ENCODE measurements at regions not wholly inside any gene's neighbourhood (a gene's known extent, or its start where the extent isn't known, plus 50 kb on each side); places are given as distances from the start of the nearest gene placed in this dataset.
"Not testable (repeated sequence)": the region's sequence is repeated elsewhere in the genome, so short reads cannot be mapped to it uniquely, and the experiment has no call there.

GRCh38 chr17:71503710-71504465 lies 616.9 kb upstream of the SOX9 start:
- no peak for DNase-seq (ENCODE audit: low read depth)
- TF ChIP-seq CTCF (IDR thresholded peaks at IDR 0.05; ENCODE audit: control insufficient read depth, extremely low read depth, insufficient read depth) = no peak
- H3K4me3 ChIP-seq (ENCODE audit: low read depth, low read length) = no peak overlapping the region

DNA sequence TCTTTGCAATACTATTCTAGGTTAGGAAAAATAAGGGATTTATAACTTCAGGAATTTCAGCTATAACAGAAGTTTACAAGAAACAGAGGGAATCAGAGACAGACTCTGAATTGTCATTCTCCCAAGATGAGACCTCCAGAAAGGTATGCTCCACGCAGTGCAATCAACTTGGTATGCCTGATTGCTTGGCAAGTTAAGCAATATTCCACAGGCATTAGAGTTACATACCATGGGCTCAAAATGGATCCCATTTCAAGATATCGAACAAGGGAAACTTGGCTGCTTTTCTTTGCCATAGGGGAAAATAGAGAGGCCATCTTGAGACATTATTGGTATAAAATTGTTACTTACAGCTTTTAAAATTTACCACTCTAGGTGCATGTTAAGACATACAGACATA lies 615.6 kb upstream of the SOX9 start:
- no peak for TF ChIP-seq CTCF (IDR thresholded peaks at IDR 0.05; ENCODE audit: control insufficient read depth, extremely low read depth, insufficient read depth)
- H3K4me3 ChIP-seq (ENCODE audit: low read depth, low read length) = no peak overlapping the region
- no peak for DNase-seq (ENCODE audit: low read depth)

- DNase-seq (ENCODE audit: low read depth) = no peak
- TF ChIP-seq CTCF (IDR thresholded peaks at IDR 0.05; ENCODE audit: control insufficient read depth, extremely low read depth, insufficient read depth) = no peak
- no peak overlapping the region for H3K4me3 ChIP-seq (ENCODE audit: low read depth, low read length)
Observed at GRCh38 chr17:71505981-71506380, 614.8 kb upstream of the SOX9 start.

DNA sequence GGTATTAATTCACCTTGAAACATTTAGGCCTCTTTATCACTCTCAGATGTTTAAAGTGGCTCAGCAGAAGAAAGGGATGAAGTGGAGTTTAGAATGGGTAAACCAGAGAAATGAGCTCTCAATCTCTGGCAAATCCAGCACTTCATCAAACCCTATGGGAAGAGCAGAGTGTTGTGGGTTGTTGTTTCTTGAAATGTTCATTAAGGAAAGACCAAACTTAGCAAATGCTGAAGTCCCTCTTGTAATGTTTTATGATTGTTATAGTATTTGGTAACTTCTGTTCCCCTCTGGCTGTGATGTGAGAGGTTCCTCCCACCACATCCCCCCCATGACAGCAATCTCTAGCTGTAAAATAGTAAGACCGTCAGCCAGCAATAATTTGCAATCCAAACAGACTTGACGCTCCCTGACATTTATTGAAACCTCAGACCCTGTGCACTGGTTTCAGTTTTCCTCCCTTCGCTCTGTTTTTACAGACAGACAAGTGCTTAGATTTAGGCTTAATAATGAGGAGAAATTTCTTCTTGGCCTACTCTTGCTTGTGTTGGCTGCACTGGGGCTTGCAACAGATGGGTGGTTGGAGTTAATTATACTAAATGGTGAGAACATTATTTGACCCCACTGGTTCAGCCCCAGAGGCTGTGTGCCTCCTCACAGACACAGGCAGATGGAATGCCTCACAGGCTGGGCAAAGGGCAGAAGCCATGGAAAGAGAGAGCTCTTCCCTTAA lies 609.4 kb upstream of the SOX9 start:
- TF ChIP-seq CTCF (IDR thresholded peaks at IDR 0.05; ENCODE audit: control insufficient read depth, extremely low read depth, insufficient read depth) = no peak
- no peak overlapping the region for H3K4me3 ChIP-seq (ENCODE audit: low read depth, low read length)
- no peak for DNase-seq (ENCODE audit: low read depth)

GRCh38 chr17:71513725-71514124 lies 607.1 kb upstream of the SOX9 start:
- H3K4me3 ChIP-seq (ENCODE audit: low read depth, low read length); DNase-seq (ENCODE audit: low read depth): not testable (repeated sequence)

GRCh38 chr17:71516149-71516548 lies 604.7 kb upstream of the SOX9 start:
- H3K4me3 ChIP-seq (ENCODE audit: low read depth, low read length) = no peak overlapping the region
- TF ChIP-seq CTCF (IDR thresholded peaks at IDR 0.05; ENCODE audit: control insufficient read depth, extremely low read depth, insufficient read depth) = no peak
- DNase-seq (ENCODE audit: low read depth) = no peak

- TF ChIP-seq CTCF (IDR thresholded peaks at IDR 0.05; ENCODE audit: control insufficient read depth, extremely low read depth, insufficient read depth) = no peak
- no peak for DNase-seq (ENCODE audit: low read depth)
- H3K4me3 ChIP-seq (ENCODE audit: low read depth, low read length) = no peak overlapping the region
Observed at GRCh38 chr17:71519285-71519684, 601.5 kb upstream of the SOX9 start.

Data from LNCaP clone FGC (cell line).